ENCODE measurements at regions not wholly inside any gene's neighbourhood (a gene's known extent, or its start where the extent isn't known, plus 50 kb on each side); places are given as distances from the start of the nearest gene placed in this dataset.
A peak's percentile ranks its signal among the peaks of the same experiment; 100 is the strongest.

GRCh38 chr15:24756101-24756500, 80.5 kb downstream of the NPAP1 start:
- no peak overlapping the region for H3K4me3 ChIP-seq (ENCODE audit: control insufficient read depth, low read depth, low read length)
- no peak for DNase-seq (ENCODE audit: low read depth)
- no peak for TF ChIP-seq CTCF (conservative IDR thresholded peaks at IDR 0.05; ENCODE audit: control insufficient read depth, insufficient read depth, low read depth, low read length)

- no peak for TF ChIP-seq CTCF (conservative IDR thresholded peaks at IDR 0.05; ENCODE audit: control insufficient read depth, insufficient read depth, low read depth, low read length)
- no peak for DNase-seq (ENCODE audit: low read depth)
- no peak overlapping the region for H3K4me3 ChIP-seq (ENCODE audit: control insufficient read depth, low read depth, low read length)
These were observed 84.5 kb downstream of the NPAP1 start for GRCh38 chr15:24760066-24760465.

GRCh38 chr15:24761704-24762302, 86.2 kb downstream of the NPAP1 start:
- peak; percentile 31 for TF ChIP-seq CTCF (conservative IDR thresholded peaks at IDR 0.05; ENCODE audit: control insufficient read depth, insufficient read depth, low read depth, low read length)
- DNase-seq (ENCODE audit: low read depth), result peak; percentile 10
- H3K4me3 ChIP-seq (ENCODE audit: control insufficient read depth, low read depth, low read length), result no peak overlapping the region

GRCh38 chr15:24763891-24764290, 88.3 kb downstream of the NPAP1 start:
- TF ChIP-seq CTCF (conservative IDR thresholded peaks at IDR 0.05; ENCODE audit: control insufficient read depth, insufficient read depth, low read depth, low read length), result no peak
- no peak overlapping the region for H3K4me3 ChIP-seq (ENCODE audit: control insufficient read depth, low read depth, low read length)
- DNase-seq (ENCODE audit: low read depth), result no peak

GRCh38 chr15:24764375-24765171, 89.0 kb downstream of the NPAP1 start:
- no peak for TF ChIP-seq CTCF (conservative IDR thresholded peaks at IDR 0.05; ENCODE audit: control insufficient read depth, insufficient read depth, low read depth, low read length)
- DNase-seq (ENCODE audit: low read depth), result no peak
- H3K4me3 ChIP-seq (ENCODE audit: control insufficient read depth, low read depth, low read length), result no peak overlapping the region

- TF ChIP-seq CTCF (conservative IDR thresholded peaks at IDR 0.05; ENCODE audit: control insufficient read depth, insufficient read depth, low read depth, low read length), result no peak
- no peak overlapping the region for H3K4me3 ChIP-seq (ENCODE audit: control insufficient read depth, low read depth, low read length)
- DNase-seq (ENCODE audit: low read depth), result no peak
These were observed 91.0 kb downstream of the NPAP1 start for GRCh38 chr15:24766511-24767133.
